ENCODE measurements at regions not wholly inside any gene's neighbourhood (a gene's known extent, or its start where the extent isn't known, plus 50 kb on each side); places are given as distances from the start of the nearest gene placed in this dataset.

DNA sequence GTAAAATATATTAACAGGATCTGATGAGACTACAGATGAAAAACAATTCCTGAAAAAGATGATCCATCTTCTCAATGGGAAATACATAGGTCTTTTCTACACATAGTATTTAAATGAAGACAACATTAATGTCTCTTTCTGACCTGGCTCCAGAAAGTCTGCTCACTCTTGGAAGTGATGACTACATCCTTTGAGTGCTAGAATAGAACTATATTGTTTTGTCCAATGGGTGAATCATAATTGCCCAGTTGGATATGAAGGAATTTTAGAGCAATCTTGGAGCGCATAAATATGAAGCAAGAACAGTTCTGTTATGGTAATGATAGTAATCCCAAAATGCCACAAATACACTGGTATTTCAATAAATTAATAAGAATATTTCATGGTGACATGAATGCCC lies 322.1 kb downstream of the DEPDC1B start:
- DNase-seq (ENCODE audit: low read depth, low spot score) = no peak

DNA sequence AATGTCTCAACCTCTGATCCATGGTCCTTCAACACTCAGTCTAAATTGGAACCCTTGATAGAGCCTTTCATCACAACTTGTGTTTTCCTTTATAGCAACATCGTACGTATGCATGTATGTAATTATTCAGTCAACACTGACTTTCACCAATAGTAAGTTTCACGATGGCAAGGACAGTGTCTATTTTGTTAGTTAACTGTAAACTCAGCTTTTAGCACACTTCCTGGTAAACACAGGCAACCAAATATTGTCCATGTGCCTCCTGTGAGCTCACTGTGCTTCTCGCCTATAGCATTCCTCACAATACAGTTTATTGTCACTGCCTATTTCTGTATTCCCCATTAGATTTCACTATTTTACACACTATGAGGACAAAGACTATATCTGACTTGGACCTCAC lies 323.1 kb downstream of the DEPDC1B start:
- DNase-seq (ENCODE audit: low read depth, low spot score) = no peak

DNA sequence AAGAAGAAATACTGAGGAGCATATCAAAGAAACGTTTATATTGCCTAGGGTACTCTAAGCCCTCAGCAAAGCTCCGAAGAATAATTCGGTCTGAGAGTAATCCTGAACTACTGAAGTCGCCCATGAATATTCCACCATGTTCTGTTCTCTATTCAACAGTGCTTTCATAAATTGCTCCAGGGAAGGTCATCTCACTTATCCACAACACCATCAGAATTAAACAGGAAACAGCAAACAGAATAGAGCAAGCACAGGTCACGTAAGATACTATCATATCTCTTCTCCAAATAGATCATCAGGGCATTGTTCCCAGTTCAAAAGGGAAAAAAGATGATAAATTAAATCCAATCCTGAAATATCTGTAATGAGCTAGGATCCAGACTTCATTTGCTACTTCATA lies 325.6 kb downstream of the DEPDC1B start:
- DNase-seq (ENCODE audit: low read depth, low spot score) = no peak

DNA sequence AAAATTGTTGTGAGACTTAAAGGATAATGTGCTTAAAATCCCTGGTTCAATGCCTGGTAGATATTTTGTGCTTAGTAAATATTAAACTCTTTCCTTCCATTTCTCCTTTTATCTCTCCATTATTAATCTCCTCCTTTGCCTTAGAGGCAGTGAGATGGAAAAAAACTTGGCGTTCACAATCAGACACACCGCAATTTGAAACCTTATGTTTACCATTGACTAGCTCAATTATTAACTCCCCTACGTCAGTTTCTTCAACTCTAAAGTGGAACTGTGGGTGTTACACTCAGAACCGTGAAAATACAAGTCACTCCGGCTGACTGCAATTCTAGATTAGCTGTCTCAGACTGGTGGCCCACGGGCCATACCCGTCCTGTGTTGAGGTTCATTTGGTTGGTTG lies 327.2 kb downstream of the DEPDC1B start:
- DNase-seq (ENCODE audit: low read depth, low spot score) = no peak

DNA sequence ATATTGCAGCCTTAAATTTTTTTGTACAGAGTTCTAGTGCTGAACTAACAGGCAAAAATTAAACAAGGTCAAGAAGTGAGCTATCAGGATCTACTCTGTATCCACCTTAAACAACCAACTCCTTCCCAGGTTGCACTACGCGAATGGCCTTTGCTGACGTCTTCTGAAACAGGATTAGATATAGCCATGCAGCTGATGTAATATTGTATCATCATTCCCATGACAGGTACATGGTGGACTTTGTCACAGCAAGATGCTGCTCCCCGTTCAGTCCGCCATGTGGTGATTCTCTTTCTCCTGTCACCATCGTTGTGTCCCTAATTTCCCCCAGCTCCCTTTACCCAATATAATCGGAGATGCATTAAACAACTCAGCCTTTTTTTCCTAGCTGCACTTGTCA lies 328.9 kb downstream of the DEPDC1B start:
- DNase-seq (ENCODE audit: low read depth, low spot score) = no peak

DNA sequence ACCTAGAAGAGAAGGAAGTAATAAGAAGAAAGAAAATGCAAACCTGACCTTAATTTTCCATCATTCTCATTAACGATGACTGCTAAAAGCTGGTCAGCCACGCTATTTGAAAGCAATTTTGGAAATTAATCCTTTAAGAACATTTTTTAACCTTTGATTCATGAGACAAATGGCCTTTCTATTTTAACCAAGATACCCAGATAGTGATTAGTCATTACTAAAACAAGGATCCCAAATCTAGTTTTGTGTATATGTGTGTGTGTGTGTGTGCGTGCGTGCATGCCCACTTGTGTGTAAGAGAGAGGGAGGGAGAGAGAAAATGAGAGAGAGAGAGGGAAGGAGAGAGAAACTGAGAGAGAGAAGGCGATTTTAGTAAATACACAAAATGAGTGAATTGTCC lies 329.5 kb downstream of the DEPDC1B start:
- no peak for DNase-seq (ENCODE audit: low read depth, low spot score)

DNA sequence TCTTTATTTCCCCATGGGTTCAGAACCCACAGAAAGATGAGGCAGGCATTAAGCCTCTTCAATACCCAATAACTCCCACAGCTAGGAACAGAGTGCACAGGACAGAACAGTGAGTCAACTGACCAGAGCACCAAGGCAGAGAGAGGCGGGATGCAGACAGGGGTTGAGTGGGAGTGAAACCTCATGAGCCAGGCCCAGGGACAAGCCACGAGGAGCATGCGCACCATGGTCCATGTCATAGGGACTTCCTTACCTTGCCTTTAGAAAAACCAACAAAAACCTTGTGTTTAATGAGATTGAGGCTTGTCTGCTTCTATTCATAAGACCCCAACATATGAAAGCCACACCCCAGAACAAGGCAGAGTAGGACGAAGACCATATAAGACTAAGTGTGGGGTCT lies 330.6 kb downstream of the DEPDC1B start:
- DNase-seq (ENCODE audit: low read depth, low spot score) = no peak

DNA sequence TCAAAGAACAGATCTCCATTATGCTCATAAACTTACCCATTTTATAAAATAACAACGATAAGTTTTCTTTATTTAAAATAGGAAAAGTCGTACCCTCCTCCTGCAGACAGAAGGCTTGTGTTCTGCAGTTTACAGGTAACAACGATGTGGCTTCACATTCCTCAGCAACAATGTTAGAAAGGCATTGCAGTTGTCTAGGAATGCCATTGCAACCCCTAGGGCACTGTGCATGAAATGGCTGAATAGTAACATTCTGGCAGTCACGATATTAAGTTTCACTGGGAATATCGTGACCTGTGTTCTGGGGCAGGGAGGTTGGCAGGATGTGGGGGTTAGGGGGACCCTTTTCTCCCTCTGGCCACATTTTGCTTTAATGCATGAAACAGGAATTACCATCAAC lies 331.9 kb downstream of the DEPDC1B start:
- DNase-seq (ENCODE audit: low read depth, low spot score) = no peak

DNA sequence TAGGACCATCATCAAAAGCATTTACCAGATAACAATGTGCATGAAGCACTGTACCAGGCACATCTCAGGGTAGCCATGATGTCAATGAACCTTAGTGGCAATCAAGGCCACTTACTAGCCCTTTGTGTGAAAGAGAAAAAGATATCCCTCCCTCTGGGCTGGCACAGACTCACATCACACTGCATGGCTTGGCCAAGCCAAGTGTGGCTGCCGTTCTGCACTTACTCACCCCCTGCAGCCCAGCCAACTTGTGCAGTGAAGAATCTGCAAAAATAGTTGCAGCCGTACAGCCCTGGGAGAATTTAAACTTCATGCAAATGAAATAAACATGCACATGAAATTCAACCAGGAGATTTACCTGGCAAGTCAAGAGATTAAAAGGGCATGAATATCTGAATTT lies 333.5 kb downstream of the DEPDC1B start:
- DNase-seq (ENCODE audit: low read depth, low spot score) = peak; percentile 22

DNA sequence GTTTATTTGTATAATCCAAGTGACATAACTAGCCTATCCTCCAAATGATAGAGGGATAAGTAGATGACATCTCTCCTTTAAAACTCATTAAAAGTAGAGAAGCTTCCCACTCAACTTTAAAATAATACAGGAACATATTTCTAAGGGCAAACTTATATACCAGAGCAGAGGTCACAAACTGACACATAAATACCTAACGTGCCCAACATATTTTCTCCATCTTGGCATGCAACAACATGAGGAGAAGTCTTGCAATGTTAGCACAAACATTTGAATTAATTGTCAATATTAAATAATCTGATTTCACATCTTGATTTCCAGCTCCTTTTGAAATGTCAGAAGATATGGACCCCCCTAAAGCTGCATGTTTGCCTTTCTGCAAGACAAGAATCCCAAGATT lies 335.0 kb downstream of the DEPDC1B start:
- no peak for DNase-seq (ENCODE audit: low read depth, low spot score)

DNA sequence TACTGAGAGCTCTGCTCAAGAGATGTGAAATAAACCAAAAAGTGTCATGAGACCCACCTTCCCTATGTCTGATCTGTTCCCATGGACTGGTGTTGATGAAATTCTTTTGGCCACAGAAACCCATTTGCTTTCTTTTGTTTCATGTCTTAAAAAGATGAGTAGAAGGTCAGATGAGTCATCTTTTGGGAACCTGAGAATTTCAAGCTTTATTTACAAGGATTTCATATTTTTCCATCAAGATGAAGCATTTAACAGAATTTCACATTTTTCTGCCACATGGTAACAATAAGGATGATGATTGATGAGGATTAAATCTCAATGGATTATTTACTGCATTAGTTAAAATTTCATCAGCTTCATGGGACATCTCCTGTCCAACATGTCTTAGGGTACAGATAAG lies 337.8 kb downstream of the DEPDC1B start:
- no peak for DNase-seq (ENCODE audit: low read depth, low spot score)

DNA sequence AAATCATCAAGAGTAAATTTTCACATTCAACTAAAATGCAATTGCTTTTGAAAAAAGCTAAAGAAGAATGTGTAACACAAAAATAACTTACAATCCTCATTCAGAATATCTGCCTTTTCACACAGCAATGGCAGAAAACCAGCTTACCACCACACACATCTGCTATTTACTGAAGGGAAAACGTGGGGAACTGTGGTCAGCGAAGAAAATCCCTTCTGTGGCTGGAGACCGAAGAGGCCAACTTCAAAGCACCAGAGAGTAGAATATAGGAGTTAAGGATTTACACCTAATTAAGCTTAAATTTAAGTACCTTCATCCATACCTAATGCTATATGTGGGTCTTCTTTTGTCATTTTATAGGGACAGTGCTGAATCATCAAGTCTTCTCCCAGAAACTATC lies 339.6 kb downstream of the DEPDC1B start:
- DNase-seq (ENCODE audit: low read depth, low spot score) = no peak

DNA sequence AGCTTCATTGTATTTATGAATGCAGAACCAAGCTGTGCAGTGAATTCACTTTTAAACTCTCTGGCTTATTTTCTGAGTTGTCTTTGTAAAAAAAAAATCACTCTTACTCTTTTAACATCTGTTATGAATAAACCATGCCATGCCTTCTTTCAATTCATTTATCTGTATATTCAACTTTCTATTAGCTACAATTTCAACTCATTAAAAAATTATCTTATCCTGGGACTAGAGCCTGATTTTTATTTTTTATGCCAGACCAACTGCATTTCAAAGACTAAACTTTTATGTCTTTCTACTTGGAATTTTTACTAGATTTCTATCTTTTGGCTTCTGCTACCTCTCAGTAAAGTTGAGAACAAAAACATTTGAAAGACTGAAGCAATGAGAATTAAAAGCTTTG lies 342.7 kb downstream of the DEPDC1B start:
- DNase-seq (ENCODE audit: low read depth, low spot score) = no peak

DNA sequence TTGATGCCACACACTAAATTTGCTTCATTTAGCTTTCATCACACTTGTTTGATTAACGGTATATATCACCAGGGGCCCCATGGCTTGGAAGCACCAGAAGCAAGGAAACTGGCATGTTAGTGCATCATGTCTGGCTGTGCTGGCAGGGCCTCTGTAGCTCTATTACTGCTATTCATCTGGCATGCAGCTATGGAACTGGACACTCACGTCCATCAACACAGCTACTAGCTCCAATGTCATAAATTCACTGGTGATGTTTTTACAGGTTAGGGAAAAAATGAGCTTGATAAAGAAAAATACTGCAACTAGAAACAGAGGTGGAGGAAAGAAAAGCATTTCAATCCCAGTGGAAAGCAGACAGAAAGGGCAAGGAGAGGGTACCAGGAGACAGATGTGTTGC lies 343.2 kb downstream of the DEPDC1B start:
- DNase-seq (ENCODE audit: low read depth, low spot score) = no peak

DNA sequence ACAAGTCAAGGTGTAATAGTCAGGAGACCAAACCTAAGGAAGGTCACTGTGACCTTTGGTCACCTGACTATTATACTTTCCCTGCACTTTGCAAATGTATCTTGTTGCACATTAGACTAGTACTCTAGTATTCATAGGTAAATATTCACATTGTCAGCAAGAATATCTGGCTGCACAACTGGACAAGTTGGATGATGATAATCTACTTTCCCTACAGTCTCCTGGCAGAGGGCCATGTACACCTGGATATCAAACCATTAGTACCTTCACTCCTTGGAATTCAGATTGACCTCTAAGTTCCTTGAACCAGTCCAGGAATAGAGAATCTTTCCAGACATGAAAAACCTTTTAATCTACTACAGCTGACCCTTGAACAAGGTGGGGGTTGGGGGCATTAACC lies 344.8 kb downstream of the DEPDC1B start:
- DNase-seq (ENCODE audit: low read depth, low spot score) = no peak

DNA sequence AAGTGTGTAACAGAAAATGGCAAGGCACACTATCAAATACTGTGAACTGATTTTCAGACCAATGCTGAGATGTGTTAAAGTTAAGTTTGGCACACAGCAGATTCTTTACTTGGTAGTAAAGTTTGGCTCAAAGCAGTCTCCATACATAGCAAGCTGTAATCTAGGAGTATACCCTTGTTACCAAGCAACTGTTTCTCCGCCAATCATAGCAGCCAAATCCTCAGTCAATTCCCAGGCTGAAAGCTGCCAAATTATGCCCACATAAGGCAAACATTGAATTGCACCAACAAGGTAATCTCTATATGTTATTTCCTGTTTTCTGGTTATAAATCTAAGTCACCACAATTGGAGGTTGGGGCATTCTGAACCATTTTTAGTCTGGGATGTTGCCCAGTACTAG lies 345.7 kb downstream of the DEPDC1B start:
- DNase-seq (ENCODE audit: low read depth, low spot score) = no peak

DNA sequence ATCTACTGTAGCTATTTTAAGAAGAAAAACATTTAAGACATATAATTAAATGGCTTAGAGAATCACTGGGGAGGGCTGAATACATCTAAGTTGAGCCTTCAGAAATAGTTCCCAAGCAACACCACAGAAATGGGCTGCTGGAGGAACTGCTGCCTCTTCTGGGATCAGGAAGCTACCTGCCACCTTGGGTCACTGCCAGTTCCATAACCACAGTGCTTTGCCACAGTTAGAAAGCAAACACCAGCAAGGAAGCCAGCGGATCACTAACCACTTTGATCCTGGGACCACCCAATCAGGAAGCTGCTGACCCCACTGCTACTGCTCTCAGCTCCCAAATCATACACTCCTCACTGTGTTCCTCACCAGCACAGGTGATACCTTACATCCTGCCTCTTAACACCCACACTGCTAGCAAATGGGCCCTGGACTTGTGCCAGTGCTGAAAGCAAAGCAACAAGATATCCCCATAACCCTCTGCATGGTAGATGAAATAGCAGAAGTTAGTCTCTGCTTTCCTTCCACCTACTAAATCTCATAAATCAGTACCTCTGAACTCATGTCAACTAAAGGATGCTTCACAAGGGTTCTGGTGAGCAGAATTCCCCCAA lies 346.9 kb downstream of the DEPDC1B start:
- no peak for DNase-seq (ENCODE audit: low read depth, low spot score)

DNA sequence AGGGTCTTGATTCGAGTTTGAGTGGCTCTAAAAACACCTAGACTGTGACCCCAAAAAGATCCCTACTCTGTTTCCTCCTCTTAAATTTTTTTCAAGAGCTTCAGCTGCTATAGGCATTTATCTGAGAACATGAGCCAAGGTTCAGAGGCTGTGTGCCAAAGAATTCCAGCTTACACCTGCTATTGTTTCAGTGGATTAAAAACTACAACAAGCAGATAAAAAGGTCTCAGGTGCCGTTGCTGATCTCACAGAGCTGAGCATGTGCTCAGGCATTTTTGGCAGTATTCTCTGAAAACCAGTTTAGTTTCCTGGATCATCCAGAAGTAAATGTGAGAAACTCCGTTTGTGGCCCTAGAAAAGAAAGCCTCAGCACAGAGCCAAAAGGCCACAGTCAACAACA lies 349.2 kb downstream of the DEPDC1B start:
- no peak for DNase-seq (ENCODE audit: low read depth, low spot score)

DNA sequence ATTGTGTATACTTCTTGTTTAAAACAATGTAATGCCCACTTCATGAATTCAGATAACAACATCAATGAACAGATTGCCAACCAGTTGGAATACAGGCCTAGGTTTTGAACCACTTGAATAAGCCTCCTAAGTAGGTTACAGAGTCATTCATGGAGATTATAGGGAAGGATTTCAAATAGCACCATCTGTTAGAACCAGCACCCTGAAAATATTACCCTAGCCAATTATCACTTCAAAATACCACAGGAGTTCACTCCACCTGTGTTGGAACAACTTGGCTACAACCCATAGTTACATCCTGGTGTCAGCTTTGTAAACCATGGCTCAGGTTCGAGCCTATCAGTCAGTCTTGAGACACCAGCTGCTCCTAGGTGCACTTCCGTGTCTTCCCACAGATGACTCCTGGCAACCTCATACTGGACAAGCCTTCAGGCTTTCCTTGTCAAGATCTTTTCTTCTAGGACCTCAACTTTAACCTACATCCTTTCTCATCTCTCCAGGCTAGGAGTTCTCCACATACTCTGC lies 350.0 kb downstream of the DEPDC1B start:
- no peak for DNase-seq (ENCODE audit: low read depth, low spot score)

DNA sequence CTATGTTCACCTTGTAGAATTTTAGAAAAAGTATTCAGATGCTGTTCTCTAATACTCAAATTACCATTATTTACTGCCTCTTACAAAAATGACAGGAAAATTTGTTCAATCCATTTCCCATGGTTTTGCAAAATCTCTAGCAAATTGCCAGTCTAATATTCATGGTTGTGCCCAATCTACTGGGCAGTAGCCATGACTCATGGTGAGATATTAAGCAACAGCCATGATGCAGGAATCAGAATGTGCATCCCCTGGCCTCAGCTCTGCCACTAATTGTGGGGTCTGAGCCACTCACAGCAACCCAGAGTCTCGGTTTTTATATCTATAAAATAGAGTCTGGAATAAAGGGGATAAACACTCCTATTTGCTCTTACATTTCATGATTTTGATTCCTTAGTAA lies 353.6 kb downstream of the DEPDC1B start:
- DNase-seq (ENCODE audit: low read depth, low spot score) = no peak

DNA sequence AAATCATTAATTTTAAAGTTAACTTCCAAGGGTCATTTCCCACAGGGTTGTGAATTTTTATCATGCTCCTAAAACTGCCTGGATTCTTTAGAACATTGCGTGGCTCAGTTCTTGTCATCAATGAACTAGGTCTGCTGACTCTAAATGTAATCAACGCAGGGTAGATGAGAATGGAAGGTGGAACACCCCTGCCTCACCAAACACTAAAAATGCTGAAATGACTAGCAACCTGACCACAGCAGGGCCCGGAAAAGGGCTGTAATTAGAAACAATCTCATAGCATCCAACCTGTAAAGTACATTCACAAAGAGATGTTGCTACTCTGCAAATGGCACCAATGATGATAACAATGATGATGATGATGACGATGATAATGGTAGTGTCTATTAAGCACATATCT lies 356.9 kb downstream of the DEPDC1B start:
- no peak for DNase-seq (ENCODE audit: low read depth, low spot score)

DNA sequence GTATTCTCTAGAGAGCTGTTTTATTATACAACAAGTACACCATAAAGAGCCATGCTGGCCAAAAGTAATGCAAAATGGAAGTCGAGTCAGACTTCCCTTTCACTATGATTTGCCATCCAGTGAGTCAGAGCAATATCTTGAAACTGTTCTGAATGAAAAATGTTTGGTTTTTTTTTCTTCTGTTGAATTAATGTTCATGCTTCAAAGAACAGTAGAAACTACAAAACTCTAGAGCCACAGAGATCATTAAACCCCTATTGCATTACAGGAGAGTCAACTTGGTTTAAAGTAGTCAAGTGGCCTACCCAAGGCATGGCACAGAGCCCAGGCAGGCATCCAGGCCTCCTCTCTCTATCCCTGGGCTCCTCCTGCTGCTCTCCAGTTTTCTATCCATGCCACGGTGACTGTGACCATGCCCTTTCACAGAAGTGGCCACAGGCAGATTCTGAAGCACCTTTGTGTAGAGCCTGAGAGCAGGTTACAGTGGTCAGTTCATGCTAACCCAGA lies 358.9 kb downstream of the DEPDC1B start:
- peak; percentile 21 for DNase-seq (ENCODE audit: low read depth, low spot score)

DNA sequence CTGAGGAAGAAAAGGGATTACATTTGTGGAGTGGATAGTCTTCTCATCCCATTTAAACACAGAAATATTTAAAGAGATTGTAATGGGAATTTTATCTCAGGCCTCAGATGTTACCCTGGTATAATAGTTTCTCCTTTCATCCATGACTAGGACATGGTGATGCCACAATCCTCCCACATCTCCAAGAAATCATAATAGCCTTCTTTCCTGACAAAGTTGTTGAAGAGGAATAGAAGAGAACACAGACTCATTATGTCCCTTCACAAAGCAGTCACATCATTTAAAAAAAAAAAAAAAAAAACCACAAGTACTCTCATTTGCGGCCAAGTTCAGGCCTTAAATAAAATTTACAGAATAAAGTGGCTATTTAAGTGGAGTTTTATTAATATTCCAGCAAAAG lies 359.6 kb downstream of the DEPDC1B start:
- no peak for DNase-seq (ENCODE audit: low read depth, low spot score)

DNA sequence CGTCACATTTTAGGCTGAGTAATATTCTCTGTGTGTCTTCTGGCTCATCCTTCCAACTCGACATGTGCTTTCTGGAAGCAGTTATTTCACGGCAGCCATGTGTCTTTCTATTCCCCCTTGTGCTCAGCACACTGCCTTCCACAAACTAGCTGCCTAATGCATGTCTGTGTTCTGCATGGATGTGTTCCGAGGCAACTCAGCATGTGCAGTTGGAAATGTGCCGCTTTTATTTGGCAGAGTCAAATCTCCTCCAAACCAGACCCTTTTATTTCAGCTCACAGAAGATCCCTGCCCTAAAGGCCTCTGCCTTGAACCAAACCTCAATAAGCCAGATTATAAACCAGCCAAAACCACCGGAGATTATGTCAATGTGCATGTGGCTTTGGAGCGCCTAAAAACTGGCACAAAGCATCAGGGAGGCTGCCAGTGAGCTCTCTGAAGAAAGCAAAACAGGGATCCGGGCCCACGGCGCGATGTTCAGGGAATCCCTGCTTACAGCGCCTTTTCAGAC lies 360.2 kb downstream of the DEPDC1B start:
- DNase-seq (ENCODE audit: low read depth, low spot score) = peak; percentile 63
